Activated naive CD8-positive, alpha-beta T cell treated with anti-CD3 and anti-CD28 coated beads, Interleukin-2, amount 50 U/mL, for 24 hours (primary cell): ENCODE measurements at regions not wholly inside any gene's neighbourhood (a gene's known extent, or its start where the extent isn't known, plus 50 kb on each side); places are given as distances from the start of the nearest gene placed in this dataset.

Experiments used
- ATAC-seq: fragments of 150-1000 bp; cut with Tn5 transposase; one replicate; pipeline ENCODE4 v1.10.0; 2021
- DNase-seq: peaks from one replicate; pipeline ENCODE4 v3.0.0; 2021
- H3K27ac Mint-ChIP-seq: one replicate; pipeline ENCODE4 v1.8.0; 2021; ENCODE audit warnings: mild to moderate bottlenecking, mixed read lengths
- H3K27me3 Mint-ChIP-seq: one replicate; pipeline ENCODE4 v1.8.0; 2021; ENCODE audit warnings: mixed read lengths
- H3K36me3 Mint-ChIP-seq: one replicate; pipeline ENCODE4 v1.8.0; 2021; ENCODE audit warnings: low read depth, mixed read lengths
- H3K4me1 Mint-ChIP-seq: one replicate; pipeline ENCODE4 v1.8.0; 2021; ENCODE audit warnings: mixed read lengths
- H3K4me3 Mint-ChIP-seq: one replicate; pipeline ENCODE4 v1.8.0; 2021; ENCODE audit warnings: mild to moderate bottlenecking, moderate library complexity, mixed read lengths
- H3K9me3 Mint-ChIP-seq: one replicate; pipeline ENCODE4 v1.8.0; 2021; ENCODE audit warnings: mixed read lengths

DNA sequence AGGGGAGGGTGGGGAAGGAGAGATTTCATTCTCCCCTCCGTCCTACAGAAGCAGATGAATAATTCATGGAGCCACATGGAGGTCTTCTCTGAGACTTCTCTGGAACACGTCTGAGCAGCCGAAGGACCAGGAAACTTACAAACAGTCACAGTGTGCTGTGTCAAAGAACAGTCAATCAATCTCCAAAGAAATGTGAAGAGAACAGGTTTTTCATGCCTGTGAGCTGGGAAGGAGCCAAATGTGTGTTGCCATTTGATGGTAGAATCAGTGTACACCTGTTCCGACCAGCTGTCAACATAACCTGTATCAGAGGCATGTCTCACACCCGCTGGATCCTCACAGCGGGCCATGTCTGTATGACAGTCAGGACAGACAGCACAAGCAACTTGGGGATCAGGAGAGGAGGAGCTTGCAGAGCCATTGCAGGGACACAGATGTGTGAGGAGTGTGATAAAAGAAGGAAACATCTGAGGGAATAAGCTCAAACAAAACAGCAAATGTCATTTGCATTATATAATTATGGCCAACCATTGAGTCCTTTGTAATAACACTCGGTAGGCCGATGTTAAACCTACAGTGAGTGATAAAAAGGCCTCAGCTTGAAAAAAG lies 298.5 kb downstream of the EN1 start:
- Mint-ChIP-seq H3K9me3 (no peaks in the 10 kb centered on the region), H3K4me1 (no peaks in the 10 kb centered on the region)

DNA sequence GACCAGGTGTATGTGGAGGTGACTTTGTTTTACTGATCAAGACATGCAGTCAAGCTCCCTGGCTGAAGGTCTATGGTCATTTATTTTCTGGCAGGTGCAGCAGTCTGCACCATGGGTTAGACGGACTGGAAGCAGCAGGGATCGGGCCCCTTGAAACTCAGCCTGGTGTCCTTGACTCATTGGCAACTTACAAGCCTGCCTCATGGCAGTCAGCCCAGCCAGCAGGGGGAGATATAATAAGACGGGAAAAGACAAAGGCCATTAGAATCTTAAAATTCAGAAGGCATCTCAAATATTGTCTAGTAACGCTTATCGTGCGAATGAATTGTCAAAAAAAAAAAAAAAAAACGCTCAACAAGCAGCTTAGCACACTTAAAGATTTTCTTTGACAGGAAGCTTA lies 308.2 kb downstream of the EN1 start:
- H3K36me3 Mint-ChIP-seq: no peaks in the 10 kb centered on the region
- no peaks in the 10 kb centered on the region for H3K9me3 Mint-ChIP-seq
- DNase-seq (no peak), ATAC-seq (no peak)
- H3K4me3 Mint-ChIP-seq: no peak overlapping the region
- H3K27ac Mint-ChIP-seq: no peak overlapping the region
- H3K27me3 Mint-ChIP-seq: peaks cover 2% of the 10 kb centered on the region
- H3K4me1 Mint-ChIP-seq: no peaks in the 10 kb centered on the region

More for the DNA sequence above, 298.5 kb downstream of the EN1 start:
- Mint-ChIP-seq H3K27me3 (peaks cover 2% of the 10 kb centered on the region), H3K4me3 (no peak overlapping the region), H3K27ac (no peak overlapping the region), H3K36me3 (no peaks in the 10 kb centered on the region)
- DNase-seq (no peak), ATAC-seq (no peak)

DNA sequence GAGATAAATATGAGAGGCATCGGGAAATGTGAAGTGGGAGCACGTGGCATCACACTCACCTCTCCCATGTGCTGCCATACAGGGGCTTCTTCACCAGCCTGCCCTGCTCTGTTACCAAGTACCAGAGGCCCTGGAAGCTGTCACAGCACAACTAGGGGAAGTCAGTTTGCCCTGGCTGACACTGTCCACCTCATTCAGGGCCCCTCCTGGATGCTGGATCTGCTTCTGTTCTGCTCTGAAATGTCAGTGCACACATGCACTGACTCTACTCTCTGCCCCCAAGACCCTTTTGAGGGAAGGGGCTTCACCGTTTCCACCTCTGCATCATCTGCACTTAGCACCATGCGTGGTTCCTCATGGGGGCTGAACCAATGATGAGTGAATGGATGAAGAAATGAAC lies 311.1 kb downstream of the EN1 start:
- no peak overlapping the region for H3K27ac Mint-ChIP-seq

GRCh38 chr2:118535818-118536212 lies 311.6 kb downstream of the EN1 start:
- ATAC-seq: no peak
- Mint-ChIP-seq H3K4me3 (no peak overlapping the region), H3K9me3 (no peaks in the 10 kb centered on the region), H3K27ac (no peak overlapping the region), H3K27me3 (peaks cover 4% of the 10 kb centered on the region), H3K36me3 (no peaks in the 10 kb centered on the region), H3K4me1 (no peaks in the 10 kb centered on the region)
- no peak for DNase-seq

More for the DNA sequence above, 311.1 kb downstream of the EN1 start:
- Mint-ChIP-seq H3K9me3 (no peaks in the 10 kb centered on the region), H3K4me1 (no peaks in the 10 kb centered on the region), H3K27me3 (peaks cover 4% of the 10 kb centered on the region), H3K4me3 (no peak overlapping the region), H3K36me3 (no peaks in the 10 kb centered on the region)
- ATAC-seq (no peak), DNase-seq (no peak)

DNA sequence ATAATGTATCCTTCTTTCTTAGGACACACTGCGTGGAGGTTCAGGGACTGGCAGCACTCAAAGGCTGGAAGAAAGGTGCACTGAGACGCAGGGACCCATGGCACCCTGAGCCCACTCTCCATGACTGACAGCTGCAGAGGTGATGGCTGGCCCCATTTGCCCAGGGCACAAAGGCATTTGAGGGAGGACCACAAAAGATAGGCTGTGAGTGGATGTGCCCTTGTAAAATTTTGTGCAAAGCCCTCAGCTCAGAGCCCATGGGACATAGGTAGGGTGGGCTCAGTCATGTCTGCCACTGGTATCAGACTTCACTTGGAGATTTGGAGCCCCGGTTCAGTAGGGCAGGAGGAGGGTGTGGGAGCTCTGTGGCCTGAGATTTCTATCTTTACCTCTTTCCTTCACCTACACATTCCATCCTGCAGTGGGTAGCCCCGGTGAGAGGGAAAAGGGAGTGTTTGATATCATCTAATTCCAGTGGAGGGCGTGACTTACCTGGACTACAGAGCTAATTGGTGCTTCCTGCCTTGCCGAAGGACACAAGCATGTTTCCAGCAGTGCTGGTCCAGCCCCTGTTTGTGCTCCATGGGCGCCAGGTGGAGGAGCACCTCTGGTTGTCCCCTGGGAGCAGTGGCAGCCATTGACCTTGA lies 312.2 kb downstream of the EN1 start:
- Mint-ChIP-seq H3K36me3 (no peaks in the 10 kb centered on the region), H3K4me3 (no peak overlapping the region), H3K9me3 (no peaks in the 10 kb centered on the region), H3K27ac (no peak overlapping the region), H3K4me1 (no peaks in the 10 kb centered on the region), H3K27me3 (peaks cover 4% of the 10 kb centered on the region)
- ATAC-seq: no peak
- DNase-seq: no peak

DNA sequence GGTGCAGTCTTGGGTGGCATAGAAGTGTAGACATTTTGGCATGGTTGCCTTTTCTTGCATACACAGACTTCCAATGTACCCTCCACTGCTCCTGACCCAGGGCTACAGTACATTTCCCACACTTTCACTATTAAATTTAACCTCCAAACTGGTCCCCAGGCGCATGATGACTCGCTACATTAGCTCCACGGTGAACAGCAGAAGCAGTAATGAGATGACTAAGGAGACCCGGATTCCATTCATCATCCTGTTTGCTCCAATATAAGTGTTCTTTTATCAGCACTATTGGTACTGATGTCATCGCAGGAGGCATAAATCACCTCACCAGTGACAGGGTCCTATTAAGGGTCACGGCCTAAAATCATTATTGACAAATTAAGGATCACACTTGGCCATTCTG lies 316.5 kb downstream of the EN1 start:
- DNase-seq (no peak), ATAC-seq (no peak)
- Mint-ChIP-seq H3K27me3 (peaks cover 4% of the 10 kb centered on the region), H3K9me3 (no peaks in the 10 kb centered on the region), H3K36me3 (no peaks in the 10 kb centered on the region), H3K4me1 (no peaks in the 10 kb centered on the region), H3K27ac (no peak overlapping the region), H3K4me3 (no peak overlapping the region)

DNA sequence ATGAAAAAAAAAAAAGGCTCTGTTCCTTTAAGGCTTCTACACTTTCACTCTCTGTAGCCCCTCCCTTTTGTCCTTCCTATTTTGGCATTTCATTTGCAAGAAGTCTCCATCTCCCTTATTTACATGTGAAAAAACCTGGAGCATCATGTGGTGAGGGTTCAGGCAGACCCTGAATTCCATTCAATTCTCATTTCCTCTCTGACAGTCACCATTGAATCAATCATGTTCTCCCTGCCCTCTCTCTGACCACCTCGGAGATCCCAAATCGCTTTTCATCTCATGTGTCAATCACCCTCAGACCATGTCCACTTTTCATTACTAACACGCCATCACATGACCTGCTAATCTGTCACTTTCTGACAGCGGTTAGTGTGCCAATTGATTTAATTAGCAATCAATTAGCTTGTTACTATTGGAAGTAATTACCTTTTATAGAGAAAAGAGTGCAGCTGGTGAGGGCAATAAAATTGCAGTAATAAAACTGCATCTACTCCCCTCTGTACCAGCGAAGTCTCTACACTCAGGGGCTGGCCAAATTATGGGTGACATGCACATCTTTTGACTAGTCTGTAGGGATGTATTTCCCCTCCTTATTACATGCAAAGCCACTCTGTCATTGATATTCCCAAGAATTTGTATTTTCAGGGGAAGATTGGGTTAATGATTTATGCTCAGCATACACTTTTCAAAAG lies 317.4 kb downstream of the EN1 start:
- ATAC-seq (no peak), DNase-seq (no peak)
- H3K27ac Mint-ChIP-seq: no peak overlapping the region
- peaks cover 3% of the 10 kb centered on the region for H3K27me3 Mint-ChIP-seq
- no peak overlapping the region for H3K4me3 Mint-ChIP-seq
- no peaks in the 10 kb centered on the region for H3K4me1 Mint-ChIP-seq
- H3K9me3 Mint-ChIP-seq: no peaks in the 10 kb centered on the region
- no peaks in the 10 kb centered on the region for H3K36me3 Mint-ChIP-seq

- no peak for DNase-seq
- Mint-ChIP-seq H3K9me3 (peaks cover 1% of the 10 kb centered on the region), H3K36me3 (no peaks in the 10 kb centered on the region), H3K27ac (no peak overlapping the region), H3K4me3 (no peak overlapping the region), H3K4me1 (no peaks in the 10 kb centered on the region), H3K27me3 (no peaks in the 10 kb centered on the region)
- no peak for ATAC-seq
Measured at GRCh38 chr2:118527571-118527970, 319.9 kb downstream of the EN1 start.

DNA sequence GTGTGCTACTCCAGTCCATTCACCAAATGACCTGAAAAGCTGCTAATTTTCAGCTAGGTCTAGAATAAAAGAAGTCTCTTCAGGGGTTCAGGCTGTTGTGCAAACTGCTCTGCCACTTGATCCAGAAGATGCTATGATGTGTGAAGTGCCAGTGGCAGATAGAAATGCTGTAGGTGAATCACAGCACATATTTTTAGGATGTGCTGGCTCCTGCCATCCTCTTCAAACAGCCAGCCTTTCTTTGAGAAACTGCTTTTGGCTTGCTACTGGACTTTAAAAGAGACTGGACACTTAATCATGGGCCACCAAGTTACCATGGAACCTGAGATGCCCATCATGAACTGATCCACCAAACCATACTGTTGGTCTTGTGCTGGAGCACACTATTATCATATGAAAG lies 322.1 kb downstream of the EN1 start:
- Mint-ChIP-seq H3K9me3 (peaks cover 21% of the 10 kb centered on the region), H3K4me1 (no peaks in the 10 kb centered on the region), H3K27me3 (no peaks in the 10 kb centered on the region), H3K4me3 (no peak overlapping the region), H3K36me3 (no peaks in the 10 kb centered on the region), H3K27ac (no peak overlapping the region)
- ATAC-seq (no peak), DNase-seq (no peak)

- no peaks in the 10 kb centered on the region for H3K27me3 Mint-ChIP-seq
- H3K9me3 Mint-ChIP-seq: peaks cover 21% of the 10 kb centered on the region
- no peaks in the 10 kb centered on the region for H3K36me3 Mint-ChIP-seq
- ATAC-seq (no peak), DNase-seq (no peak)
- no peak overlapping the region for H3K27ac Mint-ChIP-seq
- H3K4me3 Mint-ChIP-seq: no peak overlapping the region
- H3K4me1 Mint-ChIP-seq: no peaks in the 10 kb centered on the region
Measured at GRCh38 chr2:118524911-118525310, 322.5 kb downstream of the EN1 start.

- no peaks in the 10 kb centered on the region for H3K27me3 Mint-ChIP-seq
- no peak for ATAC-seq
- DNase-seq: no peak
- H3K9me3 Mint-ChIP-seq: peaks cover 21% of the 10 kb centered on the region
- no peak overlapping the region for H3K4me3 Mint-ChIP-seq
- no peak overlapping the region for H3K27ac Mint-ChIP-seq
- no peaks in the 10 kb centered on the region for H3K36me3 Mint-ChIP-seq
- H3K4me1 Mint-ChIP-seq: no peaks in the 10 kb centered on the region
Measured at GRCh38 chr2:118523761-118524160, 323.7 kb downstream of the EN1 start.

DNA sequence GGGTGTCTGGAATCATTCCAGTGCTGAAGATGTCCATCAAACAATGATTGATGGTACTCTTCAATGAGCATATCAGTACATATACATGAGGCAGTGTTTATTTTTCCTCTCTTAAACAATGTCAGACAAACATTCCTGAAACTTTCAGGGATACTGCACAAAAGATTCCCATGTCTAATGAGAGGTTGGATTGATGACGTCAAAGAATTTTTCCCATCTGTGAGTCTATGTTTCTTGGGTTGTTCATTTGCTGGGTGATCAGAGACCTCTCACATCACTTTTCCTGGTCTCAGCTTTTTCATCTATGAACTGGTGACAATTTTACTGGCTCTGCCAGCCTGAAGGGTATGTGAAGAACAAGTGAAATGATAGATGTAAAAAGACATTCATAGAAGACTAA lies 325.5 kb downstream of the EN1 start:
- DNase-seq (no peak), ATAC-seq (no peak)
- H3K27me3 Mint-ChIP-seq: no peaks in the 10 kb centered on the region
- peaks cover 21% of the 10 kb centered on the region for H3K9me3 Mint-ChIP-seq
- H3K36me3 Mint-ChIP-seq: no peaks in the 10 kb centered on the region
- no peak overlapping the region for H3K4me3 Mint-ChIP-seq
- H3K27ac Mint-ChIP-seq: no peak overlapping the region
- H3K4me1 Mint-ChIP-seq: no peaks in the 10 kb centered on the region

GRCh38 chr2:118521272-118521671 lies 326.2 kb downstream of the EN1 start:
- no peak for ATAC-seq
- H3K9me3 Mint-ChIP-seq: peaks cover 21% of the 10 kb centered on the region
- DNase-seq: no peak
- H3K27ac Mint-ChIP-seq: no peak overlapping the region
- H3K4me1 Mint-ChIP-seq: no peaks in the 10 kb centered on the region
- H3K36me3 Mint-ChIP-seq: no peaks in the 10 kb centered on the region
- no peak overlapping the region for H3K4me3 Mint-ChIP-seq
- H3K27me3 Mint-ChIP-seq: no peaks in the 10 kb centered on the region

DNA sequence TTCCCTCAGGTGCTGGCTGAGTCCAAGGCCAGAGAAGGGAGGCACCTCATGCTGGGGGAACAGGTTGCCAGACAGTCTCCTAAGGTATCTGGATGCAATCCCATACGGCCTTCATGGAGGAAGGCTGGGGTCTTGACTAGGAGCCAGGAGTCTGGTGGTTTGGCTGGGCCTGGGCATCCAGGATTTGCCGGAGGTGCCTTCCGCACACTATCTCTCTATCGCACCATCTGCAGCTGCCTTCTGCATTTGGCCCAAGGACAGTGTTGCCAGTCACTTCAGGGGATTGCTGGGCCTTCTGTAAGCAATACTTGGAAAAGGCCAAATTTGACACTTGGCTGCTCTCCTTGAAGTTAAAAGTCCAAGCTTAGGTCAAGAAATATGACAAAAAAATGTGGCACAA lies 327.2 kb downstream of the EN1 start:
- no peaks in the 10 kb centered on the region for H3K36me3 Mint-ChIP-seq
- ATAC-seq (no peak), DNase-seq (no peak)
- no peaks in the 10 kb centered on the region for H3K4me1 Mint-ChIP-seq
- no peak overlapping the region for H3K27ac Mint-ChIP-seq
- no peaks in the 10 kb centered on the region for H3K27me3 Mint-ChIP-seq
- peaks cover 21% of the 10 kb centered on the region for H3K9me3 Mint-ChIP-seq
- H3K4me3 Mint-ChIP-seq: no peak overlapping the region

DNA sequence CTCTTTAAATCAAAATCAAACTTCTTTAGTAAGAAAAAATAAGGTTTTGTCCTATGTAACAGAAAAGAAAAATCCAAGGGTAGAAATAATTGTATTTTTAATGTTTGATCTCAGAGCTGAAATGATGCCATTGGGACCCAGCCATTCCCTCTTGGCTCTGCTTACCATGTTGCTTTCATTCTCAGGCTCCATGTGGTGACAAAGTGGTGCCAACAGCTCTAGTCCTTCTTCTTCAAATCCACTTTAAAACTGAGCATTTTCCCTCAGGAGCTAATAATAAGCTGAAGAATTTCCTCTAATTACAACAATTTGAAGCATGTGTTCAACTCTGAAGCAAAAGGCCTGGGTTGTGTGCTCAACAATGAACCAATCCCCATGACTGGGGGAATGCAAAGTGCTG lies 327.9 kb downstream of the EN1 start:
- H3K36me3 Mint-ChIP-seq: no peaks in the 10 kb centered on the region
- peaks cover under 1% of the 10 kb centered on the region for H3K27me3 Mint-ChIP-seq
- no peak overlapping the region for H3K27ac Mint-ChIP-seq
- no peaks in the 10 kb centered on the region for H3K4me1 Mint-ChIP-seq
- peaks cover 26% of the 10 kb centered on the region for H3K9me3 Mint-ChIP-seq
- DNase-seq (no peak), ATAC-seq (no peak)
- no peak overlapping the region for H3K4me3 Mint-ChIP-seq
